Peyer's patch (tissue), 4 donors: ENCODE measurements at regions not wholly inside any gene's neighbourhood (a gene's known extent, or its start where the extent isn't known, plus 50 kb on each side); places are given as distances from the start of the nearest gene placed in this dataset.

Experiments used
- CTCF ChIP-seq, 6 experiments: fragments of 450-650 bp in 4 of 6; fragments of 200-600 bp in 2 of 6; sonication (generic) in 1 of 6; IDR thresholded peaks; one replicate each; pipeline ENCODE4 v1.5.1; 2017 to 2019; ENCODE audit warnings: antibody characterized with exemption in 6 of 6, mild to moderate bottlenecking in 3 of 6, moderate library complexity in 1 of 6
- POLR2A ChIP-seq, 2 donors: fragments of 450-650 bp; IDR thresholded peaks; one replicate each; pipeline ENCODE4 v1.5.1; 2017; ENCODE audit warnings: antibody characterized with exemption in 2 of 2, mild to moderate bottlenecking in 2 of 2, moderate library complexity in 2 of 2

- TF ChIP-seq POLR2A (IDR thresholded peaks at IDR 0.05) (no peak), CTCF (IDR thresholded peaks at IDR 0.05) (no peak)
Observed at GRCh38 chr14:83023369-83023768, 1489.7 kb upstream of the SEL1L start.
